HG02840 (cell line): ENCODE measurements at regions not wholly inside any gene's neighbourhood (a gene's known extent, or its start where the extent isn't known, plus 50 kb on each side); places are given as distances from the start of the nearest gene placed in this dataset.
"Not testable (repeated sequence)": the region's sequence is repeated elsewhere in the genome, so short reads cannot be mapped to it uniquely, and the experiment has no call there.

Source experiments
- ATAC-seq: cut with Tn5 transposase; IDR thresholded peaks from one replicate; pipeline ENCODE4 v1.9.1; 2021; ENCODE audit warnings: mild to moderate bottlenecking, moderate library complexity, moderate number of reproducible peaks; ENCODE audit not compliant: unreplicated experiment, low FRiP score

GRCh38 chr12:46711756-46712155 is 114.0 kb downstream of the SLC38A4 start:
- no peak for ATAC-seq

- ATAC-seq: no peak
These were observed 115.6 kb downstream of the SLC38A4 start for GRCh38 chr12:46710125-46710743.

- ATAC-seq: no peak
These were observed 123.0 kb downstream of the SLC38A4 start for GRCh38 chr12:46702581-46703344.

- no peak for ATAC-seq
These were observed 124.4 kb downstream of the SLC38A4 start for GRCh38 chr12:46701356-46701755.

- ATAC-seq: no peak
These were observed 125.8 kb downstream of the SLC38A4 start for GRCh38 chr12:46699986-46700385.

- no peak for ATAC-seq
These were observed 127.8 kb downstream of the SLC38A4 start for GRCh38 chr12:46698003-46698402.

GRCh38 chr12:46693518-46693917 is 132.3 kb downstream of the SLC38A4 start:
- ATAC-seq: no peak

GRCh38 chr12:46693034-46693433 is 132.8 kb downstream of the SLC38A4 start:
- ATAC-seq: no peak

- ATAC-seq: no peak
These were observed 133.2 kb downstream of the SLC38A4 start for GRCh38 chr12:46692606-46693005.

- ATAC-seq: no peak
These were observed 139.4 kb downstream of the SLC38A4 start for GRCh38 chr12:46686267-46686942.

- not testable (repeated sequence) for ATAC-seq
These were observed 141.6 kb downstream of the SLC38A4 start for GRCh38 chr12:46684243-46684642.

- ATAC-seq: no peak
These were observed 143.6 kb downstream of the SLC38A4 start for GRCh38 chr12:46682148-46682547.

GRCh38 chr12:46680506-46680905 is 145.3 kb downstream of the SLC38A4 start:
- ATAC-seq: no peak

GRCh38 chr12:46679754-46680153 is 146.0 kb downstream of the SLC38A4 start:
- no peak for ATAC-seq

GRCh38 chr12:46678426-46678825 is 147.4 kb downstream of the SLC38A4 start:
- no peak for ATAC-seq

- no peak for ATAC-seq
These were observed 148.0 kb downstream of the SLC38A4 start for GRCh38 chr12:46677749-46678148.

GRCh38 chr12:46676797-46677520 is 148.8 kb downstream of the SLC38A4 start:
- no peak for ATAC-seq

- no peak for ATAC-seq
These were observed 149.4 kb downstream of the SLC38A4 start for GRCh38 chr12:46676396-46676795.

- no peak for ATAC-seq
These were observed 150.1 kb downstream of the SLC38A4 start for GRCh38 chr12:46675736-46676135.

- ATAC-seq: no peak
These were observed 151.0 kb downstream of the SLC38A4 start for GRCh38 chr12:46674800-46675199.

GRCh38 chr12:46674129-46674528 is 151.7 kb downstream of the SLC38A4 start:
- no peak for ATAC-seq
